Endothelial cell (in vitro differentiated cells): ENCODE measurements at regions not wholly inside any gene's neighbourhood (a gene's known extent, or its start where the extent isn't known, plus 50 kb on each side); places are given as distances from the start of the nearest gene placed in this dataset.
"Not testable (repeated sequence)": the region's sequence is repeated elsewhere in the genome, so short reads cannot be mapped to it uniquely, and the experiment has no call there.

Experiments
- DNase-seq: peaks from one replicate; pipeline ENCODE4 v3.0.0; 2021; ENCODE audit warnings: low spot score
- H3K27ac Mint-ChIP-seq: one replicate; pipeline ENCODE4 v1.8.0; 2021; ENCODE audit warnings: mixed read lengths, inconsistent platforms; ENCODE audit not compliant: unreplicated experiment
- H3K27me3 Mint-ChIP-seq: one replicate; pipeline ENCODE4 v1.8.0; 2021; ENCODE audit warnings: mild to moderate bottlenecking, moderate library complexity, mixed read lengths, inconsistent platforms; ENCODE audit not compliant: unreplicated experiment
- H3K36me3 Mint-ChIP-seq: one replicate; pipeline ENCODE4 v1.8.0; 2021; ENCODE audit warnings: mild to moderate bottlenecking, low read depth, mixed read lengths, inconsistent platforms; ENCODE audit not compliant: unreplicated experiment
- H3K4me1 Mint-ChIP-seq: one replicate; pipeline ENCODE4 v1.8.0; 2021; ENCODE audit warnings: mild to moderate bottlenecking, mixed read lengths, inconsistent platforms; ENCODE audit not compliant: unreplicated experiment
- H3K4me3 Mint-ChIP-seq: one replicate; pipeline ENCODE4 v1.8.0; 2021; ENCODE audit warnings: mild to moderate bottlenecking, mixed read lengths, inconsistent platforms; ENCODE audit not compliant: unreplicated experiment
- H3K9me3 Mint-ChIP-seq: one replicate; pipeline ENCODE4 v1.8.0; 2021; ENCODE audit warnings: mixed read lengths, inconsistent platforms; ENCODE audit not compliant: unreplicated experiment
- TF ChIP-seq, protein P1 (sequence below): fragments of 200-600 bp; sonication (generic); IDR thresholded peaks from one replicate; pipeline ENCODE4 v1.5.0; 2021; ENCODE audit warnings: antibody characterized with exemption; ENCODE audit not compliant: unreplicated experiment

DNA sequence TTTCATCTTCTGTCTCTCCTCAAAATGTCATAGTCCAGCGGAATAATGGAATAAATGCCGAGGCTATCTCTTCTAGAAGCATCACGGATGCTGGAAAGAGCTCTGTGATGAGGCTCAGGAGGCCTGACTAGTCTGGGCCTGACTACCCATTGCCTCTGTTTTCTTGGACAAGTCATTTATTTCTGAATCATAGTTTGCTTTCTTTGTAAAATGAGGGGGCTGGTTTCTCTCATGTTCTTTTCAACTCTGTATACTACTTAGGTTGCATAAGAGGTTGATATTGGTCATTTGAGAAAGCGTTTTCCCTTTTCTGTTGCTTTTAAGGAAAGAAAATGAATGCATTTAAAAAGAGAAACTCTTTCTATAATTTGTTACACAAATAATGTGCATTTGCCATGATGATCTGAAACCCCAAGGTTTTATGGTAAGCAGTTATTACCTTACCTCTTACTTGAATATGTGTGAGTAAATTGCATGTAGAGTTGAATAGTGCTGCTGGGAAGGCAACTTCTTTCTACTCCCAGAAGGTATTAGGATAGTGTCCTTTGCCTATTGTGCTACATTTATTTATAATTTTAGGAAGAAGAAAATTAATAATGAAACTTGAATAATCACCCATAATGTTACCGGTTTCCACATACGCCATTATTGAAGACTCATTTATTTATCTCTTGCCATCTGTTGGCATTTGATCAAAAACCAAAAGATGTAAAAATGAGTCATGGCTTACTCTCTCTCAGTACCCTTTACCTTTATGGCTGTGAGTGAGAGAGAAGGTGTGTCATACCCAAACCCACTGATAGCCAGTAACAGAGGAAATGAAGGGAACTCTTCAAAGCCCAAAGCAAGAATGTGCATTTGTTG is 179.1 kb downstream of the FASLG start:
- Mint-ChIP-seq H3K4me1 (no peaks in the 10 kb centered on the region), H3K36me3 (no peaks in the 10 kb centered on the region), H3K4me3 (no peak overlapping the region), H3K9me3 (no peaks in the 10 kb centered on the region), H3K27ac (no peak overlapping the region), H3K27me3 (no peaks in the 10 kb centered on the region)
- TF ChIP-seq, protein P1, sequence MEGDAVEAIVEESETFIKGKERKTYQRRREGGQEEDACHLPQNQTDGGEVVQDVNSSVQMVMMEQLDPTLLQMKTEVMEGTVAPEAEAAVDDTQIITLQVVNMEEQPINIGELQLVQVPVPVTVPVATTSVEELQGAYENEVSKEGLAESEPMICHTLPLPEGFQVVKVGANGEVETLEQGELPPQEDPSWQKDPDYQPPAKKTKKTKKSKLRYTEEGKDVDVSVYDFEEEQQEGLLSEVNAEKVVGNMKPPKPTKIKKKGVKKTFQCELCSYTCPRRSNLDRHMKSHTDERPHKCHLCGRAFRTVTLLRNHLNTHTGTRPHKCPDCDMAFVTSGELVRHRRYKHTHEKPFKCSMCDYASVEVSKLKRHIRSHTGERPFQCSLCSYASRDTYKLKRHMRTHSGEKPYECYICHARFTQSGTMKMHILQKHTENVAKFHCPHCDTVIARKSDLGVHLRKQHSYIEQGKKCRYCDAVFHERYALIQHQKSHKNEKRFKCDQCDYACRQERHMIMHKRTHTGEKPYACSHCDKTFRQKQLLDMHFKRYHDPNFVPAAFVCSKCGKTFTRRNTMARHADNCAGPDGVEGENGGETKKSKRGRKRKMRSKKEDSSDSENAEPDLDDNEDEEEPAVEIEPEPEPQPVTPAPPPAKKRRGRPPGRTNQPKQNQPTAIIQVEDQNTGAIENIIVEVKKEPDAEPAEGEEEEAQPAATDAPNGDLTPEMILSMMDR = no peak
- no peak for DNase-seq

DNA sequence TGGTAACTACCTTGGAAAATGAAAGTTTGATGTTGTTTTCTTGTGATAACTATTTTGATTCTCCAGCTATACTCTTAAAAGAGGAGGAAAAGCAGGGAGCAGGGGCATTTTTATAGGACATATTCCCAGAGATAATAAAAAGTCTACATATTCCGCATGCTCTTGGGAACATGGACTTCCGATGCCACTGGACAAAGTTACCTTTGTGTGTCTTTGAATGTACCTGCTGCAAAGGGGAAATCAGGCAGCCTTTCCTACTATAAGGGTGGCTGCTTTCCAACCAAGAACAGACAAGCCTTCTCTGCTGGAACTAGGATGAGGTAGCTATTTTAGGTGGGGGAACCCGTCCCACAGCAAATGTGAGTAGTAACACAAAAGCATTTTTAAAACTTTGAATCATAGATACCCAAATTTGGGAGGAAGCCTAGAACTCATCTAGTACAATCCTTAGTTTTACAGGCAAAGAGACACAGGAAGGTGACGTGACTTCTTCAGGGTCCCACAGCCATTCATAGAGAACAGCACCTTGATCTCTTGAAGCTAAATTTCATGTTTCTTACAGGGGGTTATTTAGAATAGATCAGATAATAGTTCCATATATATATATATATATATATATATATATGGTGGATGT is 179.9 kb downstream of the FASLG start:
- Mint-ChIP-seq H3K36me3 (no peaks in the 10 kb centered on the region), H3K27me3 (no peaks in the 10 kb centered on the region), H3K9me3 (no peaks in the 10 kb centered on the region), H3K27ac (no peak overlapping the region), H3K4me1 (no peaks in the 10 kb centered on the region), H3K4me3 (no peak overlapping the region)
- no peak for DNase-seq
- TF ChIP-seq, protein P1 = no peak

DNA sequence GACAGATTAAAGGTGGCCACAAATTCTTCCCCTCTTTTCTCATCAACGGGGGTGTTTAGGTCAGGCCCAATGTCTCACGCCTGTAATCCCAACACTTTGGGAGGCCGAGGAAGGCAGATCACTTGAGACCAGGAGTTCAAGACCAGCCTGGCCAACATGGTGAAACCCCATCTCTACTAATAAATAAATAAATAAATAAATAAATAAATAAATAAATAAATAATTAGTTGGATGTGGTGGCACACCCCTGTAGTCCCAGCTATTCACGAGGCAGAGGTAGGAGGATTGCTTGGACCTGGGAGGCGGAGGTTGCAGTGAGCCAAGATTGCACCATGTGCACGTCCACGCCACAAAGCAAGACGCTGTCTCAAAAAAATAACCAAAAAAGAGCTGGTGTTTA is 180.7 kb downstream of the FASLG start:
- not testable (repeated sequence) for H3K36me3 Mint-ChIP-seq, DNase-seq, H3K4me3 Mint-ChIP-seq, H3K4me1 Mint-ChIP-seq, H3K27me3 Mint-ChIP-seq, H3K9me3 Mint-ChIP-seq, H3K27ac Mint-ChIP-seq

DNA sequence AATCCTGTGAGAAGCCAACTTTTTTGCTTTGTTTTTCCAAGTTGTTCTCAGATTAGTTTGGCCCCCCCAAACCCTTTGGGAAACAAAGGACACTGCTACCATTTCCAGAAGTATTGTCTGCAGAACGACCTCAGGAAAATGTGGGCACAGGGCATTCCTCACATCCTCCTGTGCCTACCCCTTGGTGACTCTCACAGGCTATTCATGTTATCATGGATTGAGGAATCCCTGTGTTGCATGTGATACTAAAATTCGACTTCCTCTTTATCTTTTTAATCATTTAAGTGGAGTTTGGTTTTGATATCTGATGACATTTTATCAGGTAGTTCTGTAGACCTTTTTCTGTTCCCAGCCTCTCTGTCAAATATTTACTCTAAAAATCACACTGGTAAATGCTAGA is 184.5 kb downstream of the FASLG start:
- peaks cover 3% of the 10 kb centered on the region for H3K27me3 Mint-ChIP-seq
- TF ChIP-seq, protein P1 = no peak
- peaks cover 12% of the 10 kb centered on the region for H3K4me1 Mint-ChIP-seq
- H3K4me3 Mint-ChIP-seq = no peak overlapping the region
- H3K27ac Mint-ChIP-seq = no peak overlapping the region
- H3K9me3 Mint-ChIP-seq = no peaks in the 10 kb centered on the region
- H3K36me3 Mint-ChIP-seq = no peaks in the 10 kb centered on the region
- DNase-seq = no peak

DNA sequence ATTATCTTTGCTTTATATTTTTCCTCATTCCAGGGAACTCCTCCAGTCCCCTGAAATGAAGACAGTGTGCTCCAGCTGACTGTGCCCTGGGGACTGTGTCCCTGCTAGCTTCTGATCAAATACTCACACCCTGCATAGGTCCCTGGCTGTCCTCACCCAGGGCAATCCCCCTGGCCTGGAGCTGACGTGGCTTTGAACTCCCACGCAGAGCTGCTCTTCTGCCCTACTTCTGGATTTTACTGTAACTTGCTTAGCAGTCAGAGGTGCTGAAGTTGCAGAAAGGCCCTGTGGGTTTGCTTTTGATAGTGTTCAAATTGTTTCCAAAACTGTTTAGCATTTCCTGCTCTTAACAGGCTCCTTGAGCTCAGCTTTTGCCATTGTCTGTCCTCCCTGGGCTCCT is 186.5 kb downstream of the FASLG start:
- H3K9me3 Mint-ChIP-seq = no peaks in the 10 kb centered on the region
- H3K27ac Mint-ChIP-seq = no peak overlapping the region
- DNase-seq = no peak
- H3K4me3 Mint-ChIP-seq = no peak overlapping the region
- no peaks in the 10 kb centered on the region for H3K36me3 Mint-ChIP-seq
- peaks cover 3% of the 10 kb centered on the region for H3K27me3 Mint-ChIP-seq
- TF ChIP-seq, protein P1 = no peak
- H3K4me1 Mint-ChIP-seq = peaks cover 12% of the 10 kb centered on the region
